ENCODE measurements at regions not wholly inside any gene's neighbourhood (a gene's known extent, or its start where the extent isn't known, plus 50 kb on each side); places are given as distances from the start of the nearest gene placed in this dataset.

- Histone ChIP-seq H3K4me3 (IDR thresholded peaks at IDR 0.05; ENCODE audit: insufficient read depth, low read depth, low read length) (no peak overlapping the region), H3K4me2 (no peak overlapping the region), H3K79me2 (ENCODE audit: insufficient read depth, low read depth) (no peaks in the 10 kb centered on the region), H2AFZ (ENCODE audit: low read depth) (no peak overlapping the region), H3K27ac (no peak overlapping the region), H3K36me3 (ENCODE audit: insufficient read depth) (no peaks in the 10 kb centered on the region), H3K9ac (no peak overlapping the region), H3K27me3 (ENCODE audit: insufficient read depth, low read depth) (no peaks in the 10 kb centered on the region), H3K4me1 (ENCODE audit: low read depth, poor library complexity, severe bottlenecking) (no peaks in the 10 kb centered on the region), H4K20me1 (ENCODE audit: insufficient read depth) (no peaks in the 10 kb centered on the region)
- no peak for TF ChIP-seq CTCF (conservative IDR thresholded peaks at IDR 0.05; ENCODE audit: low read depth, low read length)
These were observed 305.9 kb upstream of the USP25 start for GRCh38 chr21:15423676-15424445.

GRCh38 chr21:15425049-15425448 is 304.7 kb upstream of the USP25 start:
- no peak for TF ChIP-seq CTCF (conservative IDR thresholded peaks at IDR 0.05; ENCODE audit: low read depth, low read length)
- Histone ChIP-seq H4K20me1 (ENCODE audit: insufficient read depth) (no peaks in the 10 kb centered on the region), H3K79me2 (ENCODE audit: insufficient read depth, low read depth) (no peaks in the 10 kb centered on the region), H2AFZ (ENCODE audit: low read depth) (no peak overlapping the region), H3K4me3 (IDR thresholded peaks at IDR 0.05; ENCODE audit: insufficient read depth, low read depth, low read length) (no peak overlapping the region), H3K27me3 (ENCODE audit: insufficient read depth, low read depth) (no peaks in the 10 kb centered on the region), H3K4me2 (no peak overlapping the region), H3K4me1 (ENCODE audit: low read depth, poor library complexity, severe bottlenecking) (no peaks in the 10 kb centered on the region), H3K27ac (no peak overlapping the region), H3K9ac (no peak overlapping the region), H3K36me3 (ENCODE audit: insufficient read depth) (no peaks in the 10 kb centered on the region)

GRCh38 chr21:15430023-15430422 is 299.8 kb upstream of the USP25 start:
- no peak overlapping the region for H3K4me3 ChIP-seq (IDR thresholded peaks at IDR 0.05; ENCODE audit: insufficient read depth, low read depth, low read length)
- H3K27ac ChIP-seq, result no peak overlapping the region
- H3K36me3 ChIP-seq (ENCODE audit: insufficient read depth), result no peaks in the 10 kb centered on the region
- no peak overlapping the region for H3K9ac ChIP-seq
- H2AFZ ChIP-seq (ENCODE audit: low read depth), result no peak overlapping the region
- H3K4me2 ChIP-seq, result no peak overlapping the region
- H4K20me1 ChIP-seq (ENCODE audit: insufficient read depth), result no peaks in the 10 kb centered on the region
- H3K4me1 ChIP-seq (ENCODE audit: low read depth, poor library complexity, severe bottlenecking), result no peaks in the 10 kb centered on the region
- no peaks in the 10 kb centered on the region for H3K79me2 ChIP-seq (ENCODE audit: insufficient read depth, low read depth)
- no peaks in the 10 kb centered on the region for H3K27me3 ChIP-seq (ENCODE audit: insufficient read depth, low read depth)
- TF ChIP-seq CTCF (conservative IDR thresholded peaks at IDR 0.05; ENCODE audit: low read depth, low read length), result no peak

- H3K79me2 ChIP-seq (ENCODE audit: insufficient read depth, low read depth), result no peaks in the 10 kb centered on the region
- H3K4me1 ChIP-seq (ENCODE audit: low read depth, poor library complexity, severe bottlenecking), result no peaks in the 10 kb centered on the region
- no peak overlapping the region for H3K27ac ChIP-seq
- no peak overlapping the region for H2AFZ ChIP-seq (ENCODE audit: low read depth)
- no peaks in the 10 kb centered on the region for H3K36me3 ChIP-seq (ENCODE audit: insufficient read depth)
- H3K4me3 ChIP-seq (IDR thresholded peaks at IDR 0.05; ENCODE audit: insufficient read depth, low read depth, low read length), result no peak overlapping the region
- no peaks in the 10 kb centered on the region for H3K27me3 ChIP-seq (ENCODE audit: insufficient read depth, low read depth)
- H3K9ac ChIP-seq, result no peak overlapping the region
- TF ChIP-seq CTCF (conservative IDR thresholded peaks at IDR 0.05; ENCODE audit: low read depth, low read length), result no peak
- H4K20me1 ChIP-seq (ENCODE audit: insufficient read depth), result no peaks in the 10 kb centered on the region
- H3K4me2 ChIP-seq, result no peak overlapping the region
These were observed 299.2 kb upstream of the USP25 start for GRCh38 chr21:15430577-15430976.

Measured in KMS-11 (cell line).